ENCODE measurements at regions not wholly inside any gene's neighbourhood (a gene's known extent, or its start where the extent isn't known, plus 50 kb on each side); places are given as distances from the start of the nearest gene placed in this dataset.
"Not testable (repeated sequence)": the region's sequence is repeated elsewhere in the genome, so short reads cannot be mapped to it uniquely, and the experiment has no call there.

- Histone ChIP-seq H3K4me1 (no peaks in the 10 kb centered on the region), H3K4me2 (no peak overlapping the region), H3K4me3 (no peak overlapping the region), H3K9ac (no peak overlapping the region), H3K9me3 (replicated peaks in 1 of 11) (peaks cover 0 to 8% (median 0%) of the 10 kb centered on the region in 11 experiments; a peak in 2 of 22 replicates), H4K20me1 (no peaks in the 10 kb centered on the region), H3K27ac (no peak overlapping the region), H3K27me3 (no peaks in the 10 kb centered on the region), H3K36me3 (no peaks in the 10 kb centered on the region)
- no peak for TF ChIP-seq Cebpa-rat (IDR thresholded peaks at IDR 0.05)
Observed at GRCh38 chr5:83817591-83817990, 96.9 kb upstream of the HAPLN1 start.

- Histone ChIP-seq H3K36me3 (no peaks in the 10 kb centered on the region), H3K27ac (no peak overlapping the region), H3K27me3 (no peaks in the 10 kb centered on the region), H4K20me1 (no peaks in the 10 kb centered on the region), H3K9me3 (replicated peaks in 1 of 11) (peaks cover 0 to 8% (median 0%) of the 10 kb centered on the region in 11 experiments; a peak in 2 of 22 replicates), H3K4me1 (no peaks in the 10 kb centered on the region), H3K9ac (no peak overlapping the region), H3K4me3 (no peak overlapping the region), H3K4me2 (no peak overlapping the region)
- TF ChIP-seq Cebpa-rat (IDR thresholded peaks at IDR 0.05), result no peak
Observed at GRCh38 chr5:83815661-83816060, 95.0 kb upstream of the HAPLN1 start.

GRCh38 chr5:83810511-83810910 lies 89.9 kb upstream of the HAPLN1 start:
- H3K27me3 ChIP-seq, result no peaks in the 10 kb centered on the region
- no peak overlapping the region for H3K4me3 ChIP-seq
- H3K4me1 ChIP-seq, result no peaks in the 10 kb centered on the region
- H3K27ac ChIP-seq, result no peak overlapping the region
- H3K9ac ChIP-seq, result no peak overlapping the region
- TF ChIP-seq Cebpa-rat (IDR thresholded peaks at IDR 0.05), result no peak
- no peaks in the 10 kb centered on the region for H3K36me3 ChIP-seq
- H4K20me1 ChIP-seq, result no peaks in the 10 kb centered on the region
- H3K4me2 ChIP-seq, result no peak overlapping the region
- H3K9me3 ChIP-seq (replicated peaks in 1 of 11), result no peaks in the 10 kb centered on the region

- H3K36me3 ChIP-seq, result no peaks in the 10 kb centered on the region
- no peak for TF ChIP-seq Cebpa-rat (IDR thresholded peaks at IDR 0.05)
- H3K4me1 ChIP-seq, result no peaks in the 10 kb centered on the region
- H3K27me3 ChIP-seq, result no peaks in the 10 kb centered on the region
- no peak overlapping the region for H3K4me2 ChIP-seq
- H3K9me3 ChIP-seq (replicated peaks in 1 of 11), result no peaks in the 10 kb centered on the region
- no peak overlapping the region for H3K27ac ChIP-seq
- H3K9ac ChIP-seq, result no peak overlapping the region
- H4K20me1 ChIP-seq, result no peaks in the 10 kb centered on the region
- H3K4me3 ChIP-seq, result no peak overlapping the region
Observed at GRCh38 chr5:83802686-83803085, 82.0 kb upstream of the HAPLN1 start.

- Histone ChIP-seq H3K9me3 (replicated peaks in 1 of 11) (no peaks in the 10 kb centered on the region), H3K27ac (no peak overlapping the region), H3K4me2 (no peak overlapping the region), H3K4me1 (no peaks in the 10 kb centered on the region), H3K36me3 (no peaks in the 10 kb centered on the region), H3K9ac (no peak overlapping the region), H3K27me3 (no peaks in the 10 kb centered on the region), H3K4me3 (no peak overlapping the region), H4K20me1 (no peaks in the 10 kb centered on the region)
- no peak for TF ChIP-seq Cebpa-rat (IDR thresholded peaks at IDR 0.05)
Observed at GRCh38 chr5:83800201-83800600, 79.5 kb upstream of the HAPLN1 start.

GRCh38 chr5:83799020-83799419 lies 78.4 kb upstream of the HAPLN1 start:
- H3K27ac ChIP-seq; H3K4me2 ChIP-seq; H3K27me3 ChIP-seq; H4K20me1 ChIP-seq; H3K9me3 ChIP-seq (replicated peaks in 1 of 11); H3K9ac ChIP-seq; H3K36me3 ChIP-seq; H3K4me3 ChIP-seq; H3K4me1 ChIP-seq: not testable (repeated sequence)

- H4K20me1 ChIP-seq, result no peaks in the 10 kb centered on the region
Observed at GRCh38 chr5:83789371-83789770, 68.7 kb upstream of the HAPLN1 start.

GRCh38 chr5:83787631-83788030 lies 67.0 kb upstream of the HAPLN1 start:
- Histone ChIP-seq H3K9me3 (replicated peaks in 1 of 11) (no peaks in the 10 kb centered on the region), H3K4me2 (no peak overlapping the region), H3K9ac (no peak overlapping the region), H3K4me3 (no peak overlapping the region), H4K20me1 (no peaks in the 10 kb centered on the region), H3K27me3 (no peaks in the 10 kb centered on the region), H3K36me3 (no peaks in the 10 kb centered on the region), H3K27ac (no peak overlapping the region), H3K4me1 (no peaks in the 10 kb centered on the region)
- TF ChIP-seq Cebpa-rat (IDR thresholded peaks at IDR 0.05), result no peak

More at GRCh38 chr5:83789371-83789770, 68.7 kb upstream of the HAPLN1 start:
- H3K36me3 ChIP-seq, result no peaks in the 10 kb centered on the region
- H3K4me2 ChIP-seq, result no peak overlapping the region
- H3K27me3 ChIP-seq, result no peaks in the 10 kb centered on the region
- no peak overlapping the region for H3K4me3 ChIP-seq
- TF ChIP-seq Cebpa-rat (IDR thresholded peaks at IDR 0.05), result no peak
- H3K9ac ChIP-seq, result no peak overlapping the region
- H3K4me1 ChIP-seq, result no peaks in the 10 kb centered on the region
- no peak overlapping the region for H3K27ac ChIP-seq
- H3K9me3 ChIP-seq (replicated peaks in 1 of 11), result no peaks in the 10 kb centered on the region

GRCh38 chr5:83785176-83785668 lies 64.6 kb upstream of the HAPLN1 start:
- TF ChIP-seq Cebpa-rat (IDR thresholded peaks at IDR 0.05), result no peak
- H3K9ac ChIP-seq, result no peak overlapping the region
- H3K4me2 ChIP-seq, result no peak overlapping the region
- no peak overlapping the region for H3K4me3 ChIP-seq
- H3K9me3 ChIP-seq (replicated peaks in 1 of 11), result no peaks in the 10 kb centered on the region
- H3K27me3 ChIP-seq, result no peaks in the 10 kb centered on the region
- H3K4me1 ChIP-seq, result no peaks in the 10 kb centered on the region
- no peaks in the 10 kb centered on the region for H4K20me1 ChIP-seq
- H3K36me3 ChIP-seq, result no peaks in the 10 kb centered on the region
- no peak overlapping the region for H3K27ac ChIP-seq

- Histone ChIP-seq H3K27me3 (no peaks in the 10 kb centered on the region), H3K27ac (no peak overlapping the region), H3K4me2 (no peak overlapping the region), H3K9me3 (replicated peaks in 1 of 11) (no peaks in the 10 kb centered on the region), H3K4me1 (peaks cover 0 to 7% (median 5%) of the 10 kb centered on the region in 10 experiments; a peak in 10 of 20 replicates), H4K20me1 (no peaks in the 10 kb centered on the region), H3K9ac (no peak overlapping the region), H3K4me3 (no peak overlapping the region), H3K36me3 (no peaks in the 10 kb centered on the region)
- TF ChIP-seq Cebpa-rat (IDR thresholded peaks at IDR 0.05), result no peak
Observed at GRCh38 chr5:83780699-83781350, 60.2 kb upstream of the HAPLN1 start.
